Fibroblast of lung (primary cell): ENCODE measurements at regions not wholly inside any gene's neighbourhood (a gene's known extent, or its start where the extent isn't known, plus 50 kb on each side); places are given as distances from the start of the nearest gene placed in this dataset.
A peak's percentile ranks its signal among the peaks of the same experiment; 100 is the strongest.
"Not testable (repeated sequence)": the region's sequence is repeated elsewhere in the genome, so short reads cannot be mapped to it uniquely, and the experiment has no call there.

Source experiments
- DNase-seq, 2 donors: peaks; one replicate each; pipeline versions ENCODE4 v3.0.0 to v3.0.0-alpha.2; 2010; ENCODE audit warnings: low read depth in 2 of 2
- H2AFZ ChIP-seq: 2 replicates; pipeline ENCODE4 v1.5.1; 2012; ENCODE audit warnings: low read length, control low read depth, inconsistent platforms
- H3K27ac ChIP-seq: 2 replicates; pipeline ENCODE4 v1.5.1; 2011; ENCODE audit warnings: low read length, control low read depth; ENCODE audit not compliant: insufficient read depth
- H3K27me3 ChIP-seq: 2 replicates; pipeline ENCODE4 v1.5.1; 2011; ENCODE audit warnings: mild to moderate bottlenecking, low read length; ENCODE audit not compliant: control insufficient read depth, insufficient read depth
- H3K36me3 ChIP-seq: 2 replicates; pipeline ENCODE4 v1.5.1; 2011; ENCODE audit warnings: low read length; ENCODE audit not compliant: control insufficient read depth, insufficient read depth
- H3K4me1 ChIP-seq: 2 replicates; pipeline ENCODE4 v1.5.1; 2011; ENCODE audit warnings: low read length; ENCODE audit not compliant: control insufficient read depth, insufficient read depth; ENCODE audit errors: extremely low read depth
- H3K4me2 ChIP-seq: 2 replicates; pipeline ENCODE4 v1.5.1; 2011; ENCODE audit warnings: low read length, control low read depth; ENCODE audit not compliant: insufficient read depth; ENCODE audit errors: extremely low read depth
- H3K4me3 ChIP-seq, 4 experiments: fragments of 200-600 bp in 1 of 4; sonication (generic) in 1 of 4; replicated peaks in 1 of 4; 2 replicates each; pipeline ENCODE4 v1.5.1; 2011 to 2016; ENCODE audit warnings: low read length in 4 of 4, low read depth in 3 of 4, mild to moderate bottlenecking in 3 of 4, control low read depth in 2 of 4, inconsistent platforms in 1 of 4, mixed read lengths in 1 of 4; ENCODE audit not compliant: insufficient read depth in 1 of 4; ENCODE audit errors: control extremely low read depth in 1 of 4
- H3K79me2 ChIP-seq: 2 replicates; pipeline ENCODE4 v1.5.1; 2012; ENCODE audit warnings: mild to moderate bottlenecking, low read length, inconsistent platforms; ENCODE audit not compliant: control insufficient read depth, insufficient read depth
- H3K9ac ChIP-seq: 2 replicates; pipeline ENCODE4 v1.5.1; 2011; ENCODE audit warnings: mild to moderate bottlenecking, low read length, control low read depth; ENCODE audit not compliant: insufficient read depth
- H3K9me3 ChIP-seq: 2 replicates; pipeline ENCODE4 v1.5.1; 2012; ENCODE audit warnings: low read depth, low read length; ENCODE audit not compliant: control insufficient read depth, insufficient read depth
- H4K20me1 ChIP-seq: 2 replicates; pipeline ENCODE4 v1.5.1; 2011; ENCODE audit warnings: low read length; ENCODE audit not compliant: control insufficient read depth, insufficient read depth; ENCODE audit errors: extremely low read depth
- CTCF ChIP-seq, 2 donors: IDR thresholded peaks in 1 of 2; conservative IDR thresholded peaks in 1 of 2; 1 replicate in 1 of 2; 2 replicates in 1 of 2; pipeline ENCODE4 v1.5.1; 2011 to 2012; ENCODE audit warnings: low read length in 2 of 2, control low read depth in 1 of 2, inconsistent platforms in 1 of 2, low read depth in 1 of 2, mild to moderate bottlenecking in 1 of 2
- EZH2 ChIP-seq: IDR thresholded peaks from 2 replicates; pipeline ENCODE4 v1.5.1; 2012; ENCODE audit warnings: low read length, control low read depth, mild to moderate bottlenecking; ENCODE audit errors: missing control alignments

DNA sequence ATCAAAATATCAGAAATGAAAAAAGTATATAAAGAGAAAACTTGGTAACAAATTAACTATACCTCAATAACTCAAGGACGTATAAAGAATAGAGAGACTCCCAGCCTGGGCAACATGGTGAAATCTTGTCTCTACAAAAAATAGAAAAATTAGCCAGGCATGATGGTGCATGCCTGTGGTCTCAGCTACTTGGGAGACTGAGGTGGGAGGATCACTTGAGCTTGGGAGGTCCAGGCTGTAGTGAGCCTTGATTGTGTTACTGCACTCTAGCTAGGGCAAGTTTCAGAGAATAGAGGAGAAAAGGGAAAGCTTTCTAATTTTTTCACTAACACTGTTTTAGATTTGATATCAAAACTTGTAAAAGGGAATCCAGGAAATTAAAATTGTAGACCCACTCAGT is 295.9 kb downstream of the GJA1 start:
- Histone ChIP-seq H2AFZ (no peak overlapping the region), H3K4me3 (no peak overlapping the region), H3K9me3 (no peaks in the 10 kb centered on the region), H3K27ac (no peak overlapping the region), H4K20me1 (no peaks in the 10 kb centered on the region), H3K27me3 (no peaks in the 10 kb centered on the region), H3K36me3 (no peaks in the 10 kb centered on the region), H3K4me1 (no peaks in the 10 kb centered on the region), H3K9ac (no peak overlapping the region), H3K79me2 (no peaks in the 10 kb centered on the region), H3K4me2 (no peak overlapping the region)
- no peak for DNase-seq
- TF ChIP-seq CTCF (conservative IDR thresholded peaks at IDR 0.05 in 1 of 2, IDR thresholded peaks at IDR 0.05 in 1 of 2; ENCODE audit: low read depth in 1 of 2, low read length in 2 of 2): no peak
- no peak for TF ChIP-seq EZH2

DNA sequence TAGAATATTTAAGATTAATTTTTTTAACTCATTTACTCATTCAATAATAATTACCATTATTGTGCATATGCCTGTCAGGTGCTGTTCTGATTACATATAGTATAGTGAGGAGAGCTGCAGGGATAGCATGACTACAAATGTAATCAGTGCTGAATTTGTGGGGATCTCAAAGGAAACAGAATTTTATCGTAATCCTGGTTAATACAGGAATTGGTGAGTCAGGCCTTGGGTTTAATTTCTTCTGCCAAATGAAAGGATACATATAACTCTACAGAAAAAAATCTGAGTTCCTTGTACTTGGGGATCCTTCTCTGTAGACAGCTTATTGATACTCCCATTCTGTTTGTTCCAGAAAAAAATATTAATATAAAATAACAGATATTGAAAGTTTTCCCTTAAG is 297.2 kb downstream of the GJA1 start:
- Histone ChIP-seq H3K4me1 (no peaks in the 10 kb centered on the region), H3K4me3 (no peak overlapping the region), H3K9me3 (no peaks in the 10 kb centered on the region), H3K9ac (no peak overlapping the region), H4K20me1 (no peaks in the 10 kb centered on the region), H3K79me2 (no peaks in the 10 kb centered on the region), H3K27me3 (no peaks in the 10 kb centered on the region), H3K4me2 (no peak overlapping the region), H3K27ac (no peak overlapping the region), H2AFZ (no peak overlapping the region), H3K36me3 (no peaks in the 10 kb centered on the region)
- peak in 1 of 2 donors; percentile 71 for DNase-seq
- TF ChIP-seq EZH2 (no peak), CTCF (conservative IDR thresholded peaks at IDR 0.05 in 1 of 2, IDR thresholded peaks at IDR 0.05 in 1 of 2; ENCODE audit: low read depth in 1 of 2, low read length in 2 of 2) (no peak)

GRCh38 chr6:121733234-121733633 is 297.8 kb downstream of the GJA1 start:
- Histone ChIP-seq H3K4me2 (no peak overlapping the region), H3K27ac (no peak overlapping the region), H3K36me3 (no peaks in the 10 kb centered on the region), H2AFZ (no peak overlapping the region), H3K9ac (no peak overlapping the region), H4K20me1 (no peaks in the 10 kb centered on the region), H3K79me2 (no peaks in the 10 kb centered on the region), H3K4me1 (no peaks in the 10 kb centered on the region), H3K9me3 (no peaks in the 10 kb centered on the region), H3K4me3 (no peak overlapping the region), H3K27me3 (no peaks in the 10 kb centered on the region)
- peak; percentile 34 to 51 for DNase-seq
- no peak for TF ChIP-seq EZH2
- no peak for TF ChIP-seq CTCF (conservative IDR thresholded peaks at IDR 0.05 in 1 of 2, IDR thresholded peaks at IDR 0.05 in 1 of 2; ENCODE audit: low read depth in 1 of 2, low read length in 2 of 2)

GRCh38 chr6:121740188-121740587 is 304.7 kb downstream of the GJA1 start:
- not testable (repeated sequence) for DNase-seq, H3K36me3 ChIP-seq, H3K9ac ChIP-seq, H3K4me3 ChIP-seq, H4K20me1 ChIP-seq, H3K4me2 ChIP-seq, H2AFZ ChIP-seq, H3K27ac ChIP-seq, H3K4me1 ChIP-seq, H3K27me3 ChIP-seq, H3K79me2 ChIP-seq, H3K9me3 ChIP-seq
